ENCODE measurements at regions not wholly inside any gene's neighbourhood (a gene's known extent, or its start where the extent isn't known, plus 50 kb on each side); places are given as distances from the start of the nearest gene placed in this dataset.

GRCh38 chr1:213761845-213762407, 225.8 kb upstream of the PROX1 start:
- ATAC-seq (no peak), DNase-seq (ENCODE audit: low read depth, low spot score) (no peak)
- intact Hi-C loops (cut with micrococcal nuclease; ENCODE audit: unreplicated experiment) (no loop called here), in situ Hi-C loops (cut with HindIII; ENCODE audit: low pct_unique_long_range_greater_than_20kb, low sequenced_read_pairs) (no loop called here)
- TF ChIP-seq, protein P1, sequence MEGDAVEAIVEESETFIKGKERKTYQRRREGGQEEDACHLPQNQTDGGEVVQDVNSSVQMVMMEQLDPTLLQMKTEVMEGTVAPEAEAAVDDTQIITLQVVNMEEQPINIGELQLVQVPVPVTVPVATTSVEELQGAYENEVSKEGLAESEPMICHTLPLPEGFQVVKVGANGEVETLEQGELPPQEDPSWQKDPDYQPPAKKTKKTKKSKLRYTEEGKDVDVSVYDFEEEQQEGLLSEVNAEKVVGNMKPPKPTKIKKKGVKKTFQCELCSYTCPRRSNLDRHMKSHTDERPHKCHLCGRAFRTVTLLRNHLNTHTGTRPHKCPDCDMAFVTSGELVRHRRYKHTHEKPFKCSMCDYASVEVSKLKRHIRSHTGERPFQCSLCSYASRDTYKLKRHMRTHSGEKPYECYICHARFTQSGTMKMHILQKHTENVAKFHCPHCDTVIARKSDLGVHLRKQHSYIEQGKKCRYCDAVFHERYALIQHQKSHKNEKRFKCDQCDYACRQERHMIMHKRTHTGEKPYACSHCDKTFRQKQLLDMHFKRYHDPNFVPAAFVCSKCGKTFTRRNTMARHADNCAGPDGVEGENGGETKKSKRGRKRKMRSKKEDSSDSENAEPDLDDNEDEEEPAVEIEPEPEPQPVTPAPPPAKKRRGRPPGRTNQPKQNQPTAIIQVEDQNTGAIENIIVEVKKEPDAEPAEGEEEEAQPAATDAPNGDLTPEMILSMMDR (IDR thresholded peaks at IDR 0.05) = no peak
- TF ChIP-seq POLR2AphosphoS5 (IDR thresholded peaks at IDR 0.05; ENCODE audit: low read depth, low read length) (no peak), SIN3A (IDR thresholded peaks at IDR 0.05; ENCODE audit: borderline replicate concordance, insufficient read depth, low read depth, low read length) (no peak), TCF7L2 (IDR thresholded peaks at IDR 0.05; ENCODE audit: low read depth, low read length) (no peak)
- TF ChIP-seq, protein P2, sequence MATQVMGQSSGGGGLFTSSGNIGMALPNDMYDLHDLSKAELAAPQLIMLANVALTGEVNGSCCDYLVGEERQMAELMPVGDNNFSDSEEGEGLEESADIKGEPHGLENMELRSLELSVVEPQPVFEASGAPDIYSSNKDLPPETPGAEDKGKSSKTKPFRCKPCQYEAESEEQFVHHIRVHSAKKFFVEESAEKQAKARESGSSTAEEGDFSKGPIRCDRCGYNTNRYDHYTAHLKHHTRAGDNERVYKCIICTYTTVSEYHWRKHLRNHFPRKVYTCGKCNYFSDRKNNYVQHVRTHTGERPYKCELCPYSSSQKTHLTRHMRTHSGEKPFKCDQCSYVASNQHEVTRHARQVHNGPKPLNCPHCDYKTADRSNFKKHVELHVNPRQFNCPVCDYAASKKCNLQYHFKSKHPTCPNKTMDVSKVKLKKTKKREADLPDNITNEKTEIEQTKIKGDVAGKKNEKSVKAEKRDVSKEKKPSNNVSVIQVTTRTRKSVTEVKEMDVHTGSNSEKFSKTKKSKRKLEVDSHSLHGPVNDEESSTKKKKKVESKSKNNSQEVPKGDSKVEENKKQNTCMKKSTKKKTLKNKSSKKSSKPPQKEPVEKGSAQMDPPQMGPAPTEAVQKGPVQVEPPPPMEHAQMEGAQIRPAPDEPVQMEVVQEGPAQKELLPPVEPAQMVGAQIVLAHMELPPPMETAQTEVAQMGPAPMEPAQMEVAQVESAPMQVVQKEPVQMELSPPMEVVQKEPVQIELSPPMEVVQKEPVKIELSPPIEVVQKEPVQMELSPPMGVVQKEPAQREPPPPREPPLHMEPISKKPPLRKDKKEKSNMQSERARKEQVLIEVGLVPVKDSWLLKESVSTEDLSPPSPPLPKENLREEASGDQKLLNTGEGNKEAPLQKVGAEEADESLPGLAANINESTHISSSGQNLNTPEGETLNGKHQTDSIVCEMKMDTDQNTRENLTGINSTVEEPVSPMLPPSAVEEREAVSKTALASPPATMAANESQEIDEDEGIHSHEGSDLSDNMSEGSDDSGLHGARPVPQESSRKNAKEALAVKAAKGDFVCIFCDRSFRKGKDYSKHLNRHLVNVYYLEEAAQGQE (IDR thresholded peaks at IDR 0.05; ENCODE audit: insufficient read depth in 1 of 2, low read depth in 2 of 2, low read length in 1 of 2) = no peak
- Histone ChIP-seq H3K9me3 (ENCODE audit: control insufficient read depth, insufficient read depth, low read depth, low read length) (no peaks in the 10 kb centered on the region), H3K27me3 (ENCODE audit: control insufficient read depth, insufficient read depth, low read length) (no peaks in the 10 kb centered on the region; the same call in 1 of the 2 replicates), H3K27ac (ENCODE audit: low read length) (no peak overlapping the region), H3K4me3 (ENCODE audit: low read depth in 2 of 2, low read length in 2 of 2) (no peak overlapping the region), H3K36me3 (ENCODE audit: control insufficient read depth, insufficient read depth, low read length) (no peaks in the 10 kb centered on the region), H3K4me1 (ENCODE audit: control insufficient read depth, insufficient read depth, low read length) (no peaks in the 10 kb centered on the region)
- ChIA-PET CTCF (no interaction called here), POLR2A (no interaction called here)
- no TSS peak for BruUV-seq (replicated peaks)

- no TSS peak for BruUV-seq (replicated peaks)
- ATAC-seq (no peak), DNase-seq (ENCODE audit: low read depth, low spot score) (no peak)
- TF ChIP-seq SIN3A (IDR thresholded peaks at IDR 0.05; ENCODE audit: borderline replicate concordance, insufficient read depth, low read depth, low read length) = no peak
- no peak for TF ChIP-seq POLR2AphosphoS5 (IDR thresholded peaks at IDR 0.05; ENCODE audit: low read depth, low read length)
- TF ChIP-seq, protein P2 (IDR thresholded peaks at IDR 0.05; ENCODE audit: insufficient read depth in 1 of 2, low read depth in 2 of 2, low read length in 1 of 2) = no peak
- TF ChIP-seq TCF7L2 (IDR thresholded peaks at IDR 0.05; ENCODE audit: low read depth, low read length) = no peak
- TF ChIP-seq, protein P1 (IDR thresholded peaks at IDR 0.05) = no peak
- no peaks in the 10 kb centered on the region for H3K36me3 ChIP-seq (ENCODE audit: control insufficient read depth, insufficient read depth, low read length)
- in situ Hi-C loops (cut with HindIII; ENCODE audit: low pct_unique_long_range_greater_than_20kb, low sequenced_read_pairs) = no loop called here
- no peak overlapping the region for H3K4me3 ChIP-seq (ENCODE audit: low read depth in 2 of 2, low read length in 2 of 2)
- no peaks in the 10 kb centered on the region for H3K9me3 ChIP-seq (ENCODE audit: control insufficient read depth, insufficient read depth, low read depth, low read length)
- ChIA-PET POLR2A (no interaction called here), CTCF (no interaction called here)
- intact Hi-C loops (cut with micrococcal nuclease; ENCODE audit: unreplicated experiment) = no loop called here
- H3K27me3 ChIP-seq (ENCODE audit: control insufficient read depth, insufficient read depth, low read length) = peaks cover 3% of the 10 kb centered on the region; the same call in 1 of the 2 replicates
- H3K4me1 ChIP-seq (ENCODE audit: control insufficient read depth, insufficient read depth, low read length) = no peaks in the 10 kb centered on the region
- H3K27ac ChIP-seq (ENCODE audit: low read length) = no peak overlapping the region
These were observed 220.1 kb upstream of the PROX1 start for GRCh38 chr1:213767683-213768082.

Data from Panc1 (cell line).